Fibroblast of lung (primary cell): ENCODE measurements at regions not wholly inside any gene's neighbourhood (a gene's known extent, or its start where the extent isn't known, plus 50 kb on each side); places are given as distances from the start of the nearest gene placed in this dataset.

ENCODE experiments used
- DNase-seq, 2 donors: peaks; one replicate each; pipeline versions ENCODE4 v3.0.0 to v3.0.0-alpha.2; 2010; ENCODE audit warnings: low read depth in 2 of 2
- H2AFZ ChIP-seq: 2 replicates; pipeline ENCODE4 v1.5.1; 2012; ENCODE audit warnings: low read length, control low read depth, inconsistent platforms
- H3K27ac ChIP-seq: 2 replicates; pipeline ENCODE4 v1.5.1; 2011; ENCODE audit warnings: low read length, control low read depth; ENCODE audit not compliant: insufficient read depth
- H3K27me3 ChIP-seq: 2 replicates; pipeline ENCODE4 v1.5.1; 2011; ENCODE audit warnings: mild to moderate bottlenecking, low read length; ENCODE audit not compliant: control insufficient read depth, insufficient read depth
- H3K36me3 ChIP-seq: 2 replicates; pipeline ENCODE4 v1.5.1; 2011; ENCODE audit warnings: low read length; ENCODE audit not compliant: control insufficient read depth, insufficient read depth
- H3K4me1 ChIP-seq: 2 replicates; pipeline ENCODE4 v1.5.1; 2011; ENCODE audit warnings: low read length; ENCODE audit not compliant: control insufficient read depth, insufficient read depth; ENCODE audit errors: extremely low read depth
- H3K4me2 ChIP-seq: 2 replicates; pipeline ENCODE4 v1.5.1; 2011; ENCODE audit warnings: low read length, control low read depth; ENCODE audit not compliant: insufficient read depth; ENCODE audit errors: extremely low read depth
- H3K4me3 ChIP-seq, 4 experiments: fragments of 200-600 bp in 1 of 4; sonication (generic) in 1 of 4; replicated peaks in 1 of 4; 2 replicates each; pipeline ENCODE4 v1.5.1; 2011 to 2016; ENCODE audit warnings: low read length in 4 of 4, low read depth in 3 of 4, mild to moderate bottlenecking in 3 of 4, control low read depth in 2 of 4, inconsistent platforms in 1 of 4, mixed read lengths in 1 of 4; ENCODE audit not compliant: insufficient read depth in 1 of 4; ENCODE audit errors: control extremely low read depth in 1 of 4
- H3K79me2 ChIP-seq: 2 replicates; pipeline ENCODE4 v1.5.1; 2012; ENCODE audit warnings: mild to moderate bottlenecking, low read length, inconsistent platforms; ENCODE audit not compliant: control insufficient read depth, insufficient read depth
- H3K9ac ChIP-seq: 2 replicates; pipeline ENCODE4 v1.5.1; 2011; ENCODE audit warnings: mild to moderate bottlenecking, low read length, control low read depth; ENCODE audit not compliant: insufficient read depth
- H3K9me3 ChIP-seq: 2 replicates; pipeline ENCODE4 v1.5.1; 2012; ENCODE audit warnings: low read depth, low read length; ENCODE audit not compliant: control insufficient read depth, insufficient read depth
- H4K20me1 ChIP-seq: 2 replicates; pipeline ENCODE4 v1.5.1; 2011; ENCODE audit warnings: low read length; ENCODE audit not compliant: control insufficient read depth, insufficient read depth; ENCODE audit errors: extremely low read depth
- CTCF ChIP-seq, 2 donors: IDR thresholded peaks in 1 of 2; conservative IDR thresholded peaks in 1 of 2; 1 replicate in 1 of 2; 2 replicates in 1 of 2; pipeline ENCODE4 v1.5.1; 2011 to 2012; ENCODE audit warnings: low read length in 2 of 2, control low read depth in 1 of 2, inconsistent platforms in 1 of 2, low read depth in 1 of 2, mild to moderate bottlenecking in 1 of 2
- EZH2 ChIP-seq: IDR thresholded peaks from 2 replicates; pipeline ENCODE4 v1.5.1; 2012; ENCODE audit warnings: low read length, control low read depth, mild to moderate bottlenecking; ENCODE audit errors: missing control alignments

- no peak overlapping the region for H3K9ac ChIP-seq
- no peak for DNase-seq
- no peaks in the 10 kb centered on the region for H3K36me3 ChIP-seq
- no peak for TF ChIP-seq CTCF (conservative IDR thresholded peaks at IDR 0.05 in 1 of 2, IDR thresholded peaks at IDR 0.05 in 1 of 2; ENCODE audit: low read depth in 1 of 2, low read length in 2 of 2)
- no peak for TF ChIP-seq EZH2
- no peak overlapping the region for H2AFZ ChIP-seq
- no peaks in the 10 kb centered on the region for H3K9me3 ChIP-seq
- no peaks in the 10 kb centered on the region for H3K4me1 ChIP-seq
- H3K27ac ChIP-seq = no peak overlapping the region
- H3K4me3 ChIP-seq = no peak overlapping the region
- no peaks in the 10 kb centered on the region for H4K20me1 ChIP-seq
- H3K27me3 ChIP-seq = peaks cover 6% of the 10 kb centered on the region
- H3K79me2 ChIP-seq = no peaks in the 10 kb centered on the region
- no peak overlapping the region for H3K4me2 ChIP-seq
Observed at GRCh38 chr4:38328989-38329729, 334.8 kb upstream of the KLF3 start.

- Histone ChIP-seq H3K4me1 (no peaks in the 10 kb centered on the region), H3K4me3 (no peak overlapping the region), H3K79me2 (no peaks in the 10 kb centered on the region), H2AFZ (no peak overlapping the region), H3K36me3 (no peaks in the 10 kb centered on the region), H3K4me2 (no peak overlapping the region), H3K27ac (no peak overlapping the region), H3K9ac (no peak overlapping the region), H4K20me1 (no peaks in the 10 kb centered on the region), H3K9me3 (no peaks in the 10 kb centered on the region), H3K27me3 (peaks cover 6% of the 10 kb centered on the region)
- TF ChIP-seq CTCF (conservative IDR thresholded peaks at IDR 0.05 in 1 of 2, IDR thresholded peaks at IDR 0.05 in 1 of 2; ENCODE audit: low read depth in 1 of 2, low read length in 2 of 2) = no peak
- TF ChIP-seq EZH2 = no peak
- DNase-seq = no peak
Observed at GRCh38 chr4:38330321-38330720, 333.7 kb upstream of the KLF3 start.

GRCh38 chr4:38330936-38331335 is 333.1 kb upstream of the KLF3 start:
- Histone ChIP-seq H3K36me3 (no peaks in the 10 kb centered on the region), H2AFZ (no peak overlapping the region), H3K9me3 (no peaks in the 10 kb centered on the region), H3K4me1 (no peaks in the 10 kb centered on the region), H4K20me1 (no peaks in the 10 kb centered on the region), H3K27ac (no peak overlapping the region), H3K9ac (no peak overlapping the region), H3K4me3 (no peak overlapping the region), H3K79me2 (no peaks in the 10 kb centered on the region), H3K27me3 (peaks cover 6% of the 10 kb centered on the region), H3K4me2 (no peak overlapping the region)
- DNase-seq = no peak
- TF ChIP-seq CTCF (conservative IDR thresholded peaks at IDR 0.05 in 1 of 2, IDR thresholded peaks at IDR 0.05 in 1 of 2; ENCODE audit: low read depth in 1 of 2, low read length in 2 of 2) (no peak), EZH2 (no peak)
